HG03460 (cell line): ENCODE measurements at regions not wholly inside any gene's neighbourhood (a gene's known extent, or its start where the extent isn't known, plus 50 kb on each side); places are given as distances from the start of the nearest gene placed in this dataset.

Experiments
- ATAC-seq: cut with Tn5 transposase; IDR thresholded peaks from one replicate; pipeline ENCODE4 v1.9.1; 2021; ENCODE audit not compliant: unreplicated experiment

DNA sequence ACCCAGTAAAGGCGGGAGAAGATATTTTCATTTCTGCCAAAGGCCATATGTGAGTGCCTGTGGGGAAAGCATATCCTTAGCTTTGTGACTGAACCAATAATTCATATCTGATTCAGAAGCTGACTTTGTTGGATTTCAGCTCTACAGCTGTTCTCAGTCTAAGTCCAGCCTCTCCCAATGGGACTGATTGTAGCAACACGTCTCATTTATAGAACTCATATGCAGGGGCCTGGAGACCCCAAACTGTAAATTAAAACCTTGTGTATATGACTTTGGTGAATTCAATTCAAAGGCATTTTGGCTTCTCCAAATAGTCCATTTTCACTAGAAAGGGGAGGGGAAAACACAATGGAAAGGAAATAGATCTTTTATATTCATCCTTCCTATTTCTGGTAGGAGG, 250.4 kb upstream of the SORL1-AS1 start:
- no peak for ATAC-seq

DNA sequence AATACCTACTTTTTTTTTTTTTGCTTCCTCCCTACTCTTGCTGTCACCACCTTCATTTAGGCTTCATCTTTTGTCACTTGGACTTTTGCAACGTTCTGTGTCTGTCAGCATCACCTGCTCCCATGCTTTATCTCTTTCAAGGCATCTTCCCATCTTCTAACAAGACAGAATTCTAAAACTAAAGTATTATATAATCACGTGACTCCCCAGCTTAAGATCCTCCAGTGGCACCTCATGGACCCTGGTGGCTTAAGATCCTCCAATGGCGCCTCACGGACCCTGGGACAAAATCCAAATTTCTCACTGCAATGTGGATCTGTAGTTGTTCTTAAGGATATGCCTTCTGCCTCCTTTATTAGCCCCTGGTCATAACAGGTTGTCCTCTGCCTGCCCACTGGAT, 248.2 kb upstream of the SORL1-AS1 start:
- ATAC-seq, result no peak

DNA sequence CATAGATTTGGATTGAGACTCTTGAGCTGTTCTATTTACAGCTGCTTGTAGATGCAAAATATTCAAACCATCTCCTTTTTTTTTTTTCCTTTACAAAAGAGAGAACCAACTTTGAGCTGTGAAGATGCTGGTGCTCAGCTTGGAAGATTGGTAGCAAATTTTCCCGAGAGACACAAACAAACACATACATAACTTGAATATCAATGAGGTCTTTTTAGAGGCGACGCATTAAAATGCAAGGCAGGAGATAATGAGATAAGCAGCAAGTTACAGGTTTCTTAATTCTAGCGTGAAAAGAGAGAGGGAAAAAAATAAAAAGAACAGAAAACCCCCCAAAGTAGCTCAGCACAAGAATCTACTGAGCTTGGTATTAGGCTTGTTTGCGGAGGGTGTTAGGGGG, 247.0 kb upstream of the SORL1-AS1 start:
- ATAC-seq, result no peak

DNA sequence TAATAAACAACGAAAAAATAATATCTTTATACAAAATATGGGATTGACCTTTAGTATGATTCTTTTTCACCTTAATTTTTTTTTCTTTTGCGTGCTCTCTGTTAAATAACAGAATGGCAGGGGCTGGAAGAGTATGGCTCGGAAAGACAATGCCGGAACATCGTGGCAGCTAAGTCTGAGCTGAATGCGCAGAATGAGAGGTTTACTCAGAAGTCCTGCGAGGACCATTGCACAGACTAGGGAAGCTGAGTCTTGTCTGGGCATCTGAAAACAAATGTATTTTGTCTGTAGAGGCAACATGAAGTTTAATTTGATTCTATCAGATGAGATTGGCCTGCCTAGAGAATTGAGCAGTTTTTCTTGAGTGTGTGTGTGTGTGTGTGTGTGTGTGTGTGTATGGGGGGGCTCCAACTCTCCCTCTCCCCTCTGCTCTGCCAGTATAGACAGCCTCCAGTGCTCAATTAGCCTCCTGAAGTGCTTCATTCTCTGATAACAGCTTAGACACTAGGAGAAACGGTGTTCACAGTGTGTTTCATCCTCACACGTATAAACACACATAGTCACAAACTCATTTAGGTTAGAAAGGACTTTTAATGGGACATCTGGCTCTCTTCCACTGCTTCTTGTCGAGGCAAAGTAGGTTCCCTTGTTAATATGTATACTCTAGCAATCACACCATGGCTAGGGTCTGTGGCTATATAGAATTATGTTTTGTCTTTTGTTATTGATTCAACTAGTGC, 244.3 kb upstream of the SORL1-AS1 start:
- no peak for ATAC-seq

DNA sequence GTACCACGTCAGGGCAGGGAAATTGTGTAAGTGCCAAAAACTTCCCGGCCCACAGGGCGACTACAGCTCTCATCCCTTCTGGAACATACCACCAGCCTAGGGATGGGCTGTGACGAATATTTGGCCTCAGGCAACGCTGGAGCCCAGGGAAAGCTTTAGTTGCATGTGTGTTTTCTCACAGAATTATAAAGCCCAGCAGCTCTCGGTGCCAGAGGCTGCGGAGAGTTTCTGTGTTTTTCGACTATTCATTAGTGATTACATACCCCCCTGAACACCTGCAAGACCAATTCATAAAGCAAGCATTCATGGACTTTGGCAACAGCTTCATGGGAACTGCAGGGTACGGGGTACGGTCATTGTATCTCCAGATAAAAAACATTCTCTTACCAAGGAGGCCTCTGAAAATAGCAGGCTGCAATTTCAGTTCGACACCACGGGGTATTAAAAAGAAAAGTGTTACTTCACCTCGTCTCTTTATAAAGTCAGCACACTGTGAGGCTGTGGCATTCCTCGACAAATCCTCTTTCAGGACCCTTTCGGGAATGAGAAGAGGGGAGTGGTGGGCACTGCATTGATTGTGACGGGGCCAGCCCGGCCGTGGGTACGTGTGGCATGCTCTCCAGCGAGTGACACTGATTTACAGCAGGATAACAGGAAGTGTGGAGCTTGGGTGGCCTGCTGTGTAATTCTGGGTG, 243.6 kb upstream of the SORL1-AS1 start:
- no peak for ATAC-seq

DNA sequence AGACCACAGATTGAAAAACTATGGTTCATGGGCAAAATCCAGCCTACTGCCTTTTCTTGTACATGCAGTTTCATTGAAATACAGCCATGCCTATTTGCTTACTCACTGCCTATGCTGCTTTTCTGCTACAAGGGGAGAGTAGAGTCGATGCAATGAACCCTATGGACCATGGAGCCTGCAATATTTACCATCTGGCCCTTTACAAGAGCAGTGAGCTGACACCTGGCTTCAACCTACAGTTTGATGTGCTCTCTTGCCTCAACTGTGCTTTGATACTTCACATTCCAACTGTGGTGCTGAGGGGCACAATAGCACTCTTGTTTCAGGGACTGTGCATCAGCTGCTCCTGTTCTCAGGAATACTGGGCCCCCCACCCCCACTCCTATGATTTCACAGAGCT, 239.5 kb upstream of the SORL1-AS1 start:
- ATAC-seq, result no peak

DNA sequence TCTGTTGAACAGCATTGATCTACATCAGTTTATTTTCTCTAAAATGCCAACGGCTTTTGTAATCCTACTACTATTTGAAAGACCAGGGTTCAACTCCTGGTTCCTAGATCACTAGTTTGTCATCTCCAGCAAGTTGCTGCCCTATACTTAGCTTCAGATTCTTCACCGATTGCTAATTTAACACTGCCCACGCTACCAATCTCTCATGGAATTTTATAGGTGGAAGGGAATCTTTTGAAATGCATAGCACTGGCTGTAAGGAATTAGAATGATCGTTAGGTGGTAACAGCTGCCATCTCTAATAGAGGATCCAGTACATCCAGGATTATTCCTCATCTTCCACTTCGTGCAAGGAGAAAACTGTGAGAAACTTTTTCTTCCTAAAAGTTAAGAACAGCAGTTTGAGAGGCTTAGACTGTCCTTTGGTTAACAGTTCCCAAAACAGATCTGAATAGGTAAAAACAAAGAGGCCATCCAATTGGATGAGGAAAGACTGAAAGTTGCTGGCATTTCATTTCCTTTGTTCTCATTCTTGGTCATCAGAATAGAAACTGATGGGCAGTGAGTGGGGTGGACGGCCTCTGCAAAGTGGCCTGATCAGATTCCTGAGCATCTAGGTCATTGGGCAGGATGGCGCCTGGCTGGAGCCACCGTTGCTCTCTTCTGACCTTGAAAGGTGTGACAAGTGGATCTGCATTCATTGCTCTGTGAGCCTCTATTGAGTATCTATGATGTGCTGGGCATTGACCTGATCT, 236.3 kb upstream of the SORL1-AS1 start:
- no peak for ATAC-seq

DNA sequence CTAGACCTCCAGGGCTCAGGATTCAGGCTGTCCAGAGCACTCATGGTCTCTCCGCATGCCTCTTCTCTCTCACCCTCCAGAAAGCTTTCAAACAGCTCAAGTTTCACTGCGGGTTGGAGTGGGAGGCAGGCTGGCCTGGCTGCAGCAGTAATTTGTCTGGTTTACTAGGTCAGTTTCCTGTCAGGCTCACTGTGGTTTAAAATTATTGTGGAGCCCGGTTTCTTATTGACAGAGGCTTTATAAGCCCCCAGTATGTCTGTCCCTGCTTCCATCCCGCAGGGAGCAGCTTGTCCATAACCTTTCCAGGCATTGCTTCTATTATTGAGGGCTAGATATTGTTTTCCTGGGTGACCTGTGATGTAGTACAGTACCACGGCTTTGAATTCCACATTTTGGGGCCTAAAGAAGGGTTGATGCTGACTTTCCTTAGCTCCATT, 235.3 kb upstream of the SORL1-AS1 start:
- no peak for ATAC-seq

DNA sequence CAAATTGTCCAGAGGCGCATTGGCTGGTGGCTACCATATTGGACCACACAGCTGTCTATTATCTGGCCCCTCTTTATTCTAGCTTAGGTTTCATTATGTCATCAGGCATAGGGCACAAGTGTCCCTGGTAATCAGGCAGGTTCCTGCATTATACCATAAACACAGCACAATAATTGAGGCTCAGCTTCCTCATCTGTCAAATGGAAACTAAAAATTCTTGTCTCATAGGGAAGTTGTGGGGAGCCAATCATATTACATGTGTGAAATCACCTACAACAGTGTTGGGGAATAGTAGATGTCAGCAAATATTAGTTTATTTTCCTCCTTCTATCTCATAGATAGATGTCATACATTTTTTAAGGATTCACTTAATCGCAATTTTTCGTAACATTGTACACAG, 231.0 kb upstream of the SORL1-AS1 start:
- ATAC-seq, result no peak
